Endothelial cell of umbilical vein (primary cell): ENCODE measurements at regions not wholly inside any gene's neighbourhood (a gene's known extent, or its start where the extent isn't known, plus 50 kb on each side); places are given as distances from the start of the nearest gene placed in this dataset.

Source experiments
- BruUV-seq: library from RNA; stranded (reverse); fragments of 400-500 nt; replicated peaks from 2 replicates; lab custom pipeline; 2021; lab: Mats Ljungman, UMichigan
- CTCF ChIA-PET: fragments of 300-600, 350-600 bp; sonication (Branson Sonifier 250); formaldehyde crosslinking; loops from one replicate; lab custom pipeline; 2021; ENCODE audit warnings: antibody characterized with exemption, inconsistent platforms; lab: Charles Lee
- POLR2A ChIA-PET: fragments of 300-600, 350-600 bp; sonication (Branson Sonifier 250); formaldehyde crosslinking; loops from one replicate; lab custom pipeline; 2021; ENCODE audit warnings: antibody characterized with exemption, inconsistent platforms; lab: Charles Lee
- DNase-seq: peaks from one replicate; pipeline ENCODE4 v3.0.0-alpha.2; 2011; ENCODE audit warnings: low read depth, low spot score
- FAIRE-seq: peaks from 2 replicates; lab custom pipeline; 2011; peaks lifted over from hg19 to GRCh38; lab: Jason Lieb, UNC
- H2AFZ ChIP-seq: 2 replicates; pipeline ENCODE4 v1.6.0; 2012; ENCODE audit warnings: low read depth, low read length, control low read depth, inconsistent platforms
- H3K27ac ChIP-seq: 2 replicates; pipeline ENCODE4 v1.5.1; 2011; ENCODE audit warnings: low read depth, mild to moderate bottlenecking, control low read depth, low read length, moderate library complexity; ENCODE audit not compliant: insufficient read depth
- H3K27me3 ChIP-seq, 2 experiments: 2 replicates each; pipeline versions ENCODE4 v1.6.0 to v1.6.1; 2011; ENCODE audit warnings: low read length in 2 of 2, mixed read lengths in 1 of 2; ENCODE audit not compliant: control insufficient read depth in 2 of 2, insufficient read depth in 2 of 2
- H3K36me3 ChIP-seq, 2 experiments: 2 replicates in 1 of 2; 3 replicates in 1 of 2; pipeline ENCODE4 v1.5.1; 2011; ENCODE audit warnings: low read length in 2 of 2, mild to moderate bottlenecking in 1 of 2, moderate library complexity in 1 of 2; ENCODE audit not compliant: control insufficient read depth in 2 of 2, insufficient read depth in 2 of 2; ENCODE audit errors: extremely low read depth in 1 of 2
- H3K4me1 ChIP-seq: 3 replicates; pipeline ENCODE4 v1.5.1; 2011; ENCODE audit warnings: mild to moderate bottlenecking, low read length; ENCODE audit not compliant: control insufficient read depth, insufficient read depth; ENCODE audit errors: extremely low read depth
- H3K4me2 ChIP-seq: 2 replicates; pipeline ENCODE4 v1.6.1; 2011; ENCODE audit warnings: low read length, control low read depth, mixed read lengths; ENCODE audit not compliant: insufficient read depth
- H3K4me3 ChIP-seq, 3 experiments: fragments of 200-600 bp in 1 of 3; sonication (generic), shearing (Covaris generic) in 1 of 3; replicated peaks in 1 of 3; 2 replicates each; pipeline ENCODE4 v1.5.1; 2011 to 2016; ENCODE audit warnings: control low read depth in 3 of 3, low read length in 3 of 3, mild to moderate bottlenecking in 2 of 3, inconsistent platforms in 1 of 3, low read depth in 1 of 3, moderate library complexity in 1 of 3; ENCODE audit not compliant: insufficient read depth in 1 of 3
- H3K79me2 ChIP-seq: 2 replicates; pipeline ENCODE4 v1.6.0; 2012; ENCODE audit warnings: low read length, inconsistent platforms; ENCODE audit not compliant: control insufficient read depth, insufficient read depth
- H3K9ac ChIP-seq: replicated peaks from 2 replicates; pipeline ENCODE3; 2011; ENCODE audit warnings: low read length, control low read depth; ENCODE audit not compliant: insufficient read depth; ENCODE audit errors: extremely low read depth
- H3K9me1 ChIP-seq: replicated peaks from 3 replicates; pipeline ENCODE4 v1.6.0; 2011; ENCODE audit warnings: mild to moderate bottlenecking, low read length; ENCODE audit not compliant: control insufficient read depth, insufficient read depth; ENCODE audit errors: extremely low read depth
- H3K9me3 ChIP-seq: replicated peaks from 2 replicates; pipeline ENCODE4 v1.5.1; 2012; ENCODE audit warnings: low read length, inconsistent platforms; ENCODE audit not compliant: control insufficient read depth, insufficient read depth
- H4K20me1 ChIP-seq: replicated peaks from 2 replicates; pipeline ENCODE3; 2011; ENCODE audit warnings: mild to moderate bottlenecking, low read length; ENCODE audit not compliant: control insufficient read depth, insufficient read depth; ENCODE audit errors: extremely low read depth
- CTCF ChIP-seq, 2 donors: IDR thresholded peaks; 1 replicate in 1 of 2; 2 replicates in 1 of 2; pipeline ENCODE4 v1.5.1; 2011; ENCODE audit warnings: low read length in 2 of 2, mild to moderate bottlenecking in 2 of 2, moderate library complexity in 2 of 2, control low read depth in 1 of 2, inconsistent platforms in 1 of 2, low read depth in 1 of 2; ENCODE audit not compliant: insufficient read depth in 1 of 2; ENCODE audit errors: extremely low read depth in 1 of 2
- EZH2 ChIP-seq: IDR thresholded peaks from 2 replicates; pipeline ENCODE4 v1.6.1; 2012; ENCODE audit warnings: borderline replicate concordance, low read depth, mild to moderate bottlenecking, moderate library complexity, low read length, inconsistent platforms; ENCODE audit not compliant: severe bottlenecking
- FOS ChIP-seq: IDR thresholded peaks from 2 replicates; pipeline ENCODE4 v1.6.1; 2011; ENCODE audit warnings: mild to moderate bottlenecking, low read length, moderate library complexity, borderline replicate concordance; ENCODE audit not compliant: insufficient read depth
- GATA2 ChIP-seq: IDR thresholded peaks from 2 replicates; pipeline ENCODE4 v1.7.0; 2011; ENCODE audit warnings: low read depth, mild to moderate bottlenecking, moderate library complexity, mixed read lengths, low read length; ENCODE audit not compliant: insufficient read length, insufficient read depth
- JUN ChIP-seq: IDR thresholded peaks from 2 replicates; pipeline ENCODE4 v1.6.1; 2011; ENCODE audit warnings: borderline replicate concordance, low read depth; ENCODE audit not compliant: insufficient read length, insufficient read depth
- MAX ChIP-seq: IDR thresholded peaks from 2 replicates; pipeline ENCODE4 v1.6.1; 2011; ENCODE audit not compliant: insufficient read depth, insufficient read length
- MYC ChIP-seq: IDR thresholded peaks from one replicate; pipeline ENCODE4 v1.6.1; 2011; ENCODE audit warnings: mild to moderate bottlenecking, low read depth, low read length
- POLR2A ChIP-seq: IDR thresholded peaks from 2 replicates; pipeline ENCODE4 v1.6.1; 2012; ENCODE audit warnings: low read depth, mild to moderate bottlenecking, control low read depth, low read length
- POLR2AphosphoS5 ChIP-seq: IDR thresholded peaks from 2 replicates; pipeline ENCODE4 v1.6.1; 2012; ENCODE audit warnings: low read depth, mild to moderate bottlenecking, control low read depth, low read length, moderate library complexity; ENCODE audit not compliant: insufficient read depth
- dilution Hi-C: fragments of 300-500 bp; cut with MboI; formaldehyde crosslinking; loops from one replicate; pipeline ENCODE4 v1.15.0; 2019; ENCODE audit warnings: low sequenced_read_pairs; ENCODE audit not compliant: extremely low pct_ligation_motif_present
- intact Hi-C: fragments of 100-400 bp; cut with micrococcal nuclease; formaldehyde crosslinking; loops from one replicate; pipeline ENCODE4 v1.10.0; 2022

GRCh38 chr3:17820704-17821103 is 78.3 kb upstream of the TBC1D5 start:
- dilution Hi-C loops (no loop called here), intact Hi-C loops (no loop called here)
- Histone ChIP-seq H4K20me1 (no peaks in the 10 kb centered on the region), H3K9me3 (no peaks in the 10 kb centered on the region), H2AFZ (no peak overlapping the region), H3K27me3 (peaks cover 0 to under 1% of the 10 kb centered on the region in 2 experiments), H3K36me3 (no peaks in the 10 kb centered on the region), H3K9me1 (no peaks in the 10 kb centered on the region), H3K9ac (no peak overlapping the region), H3K4me1 (no peaks in the 10 kb centered on the region), H3K4me2 (no peak overlapping the region), H3K4me3 (no peak overlapping the region), H3K27ac (no peak overlapping the region), H3K79me2 (no peaks in the 10 kb centered on the region)
- TF ChIP-seq GATA2 = no peak
- TF ChIP-seq MAX = no peak
- TF ChIP-seq EZH2 = no peak
- TF ChIP-seq CTCF (IDR thresholded peaks at IDR 0.05; ENCODE audit: extremely low read depth in 1 of 2, insufficient read depth in 1 of 2, low read depth in 1 of 2, low read length in 2 of 2) = no peak
- TF ChIP-seq POLR2A = no peak
- no peak for TF ChIP-seq POLR2AphosphoS5
- TF ChIP-seq MYC = no peak
- no peak for TF ChIP-seq FOS
- TF ChIP-seq JUN = no peak
- DNase-seq (no peak), FAIRE-seq (no peak)
- POLR2A ChIA-PET = no interaction called here
- BruUV-seq = no TSS peak
- CTCF ChIA-PET = interaction anchor here (1.8 kb wide), 1 partner anchor 176 kb away, joined by 5 read pairs; no protein-coding TSS in a partner anchor
